DND-41 (cell line): ENCODE measurements at regions not wholly inside any gene's neighbourhood (a gene's known extent, or its start where the extent isn't known, plus 50 kb on each side); places are given as distances from the start of the nearest gene placed in this dataset.

Source experiments
- ATAC-seq: fragments of 200-7000 bp; cut with Tn5 transposase; 3 replicates; pipeline ENCODE4 v1.9.1; 2021; ENCODE audit warnings: low read depth; ENCODE audit not compliant: insufficient read depth
- DNase-seq: peaks from one replicate; pipeline ENCODE4 v3.0.0-alpha.2; 2020
- H2AFZ ChIP-seq: 2 replicates; pipeline ENCODE4 v1.6.0; 2012; ENCODE audit warnings: low read depth, low read length
- H3K27ac ChIP-seq: 2 replicates; pipeline ENCODE4 v1.5.1; 2012; ENCODE audit warnings: low read length, inconsistent platforms
- H3K27me3 ChIP-seq: fragments of 200-600 bp; sonication (generic); 2 replicates; pipeline ENCODE4 v1.6.0; 2012; ENCODE audit warnings: low read length, mild to moderate bottlenecking, inconsistent platforms; ENCODE audit not compliant: insufficient read depth, poor library complexity
- H3K36me3 ChIP-seq: 2 replicates; pipeline ENCODE4 v1.5.1; 2012; ENCODE audit warnings: low read length, inconsistent platforms; ENCODE audit not compliant: insufficient read depth
- H3K4me1 ChIP-seq: 2 replicates; pipeline ENCODE4 v1.5.1; 2012; ENCODE audit warnings: mild to moderate bottlenecking, low read length; ENCODE audit not compliant: insufficient read depth
- H3K4me2 ChIP-seq: 2 replicates; pipeline ENCODE4 v1.6.0; 2012; ENCODE audit warnings: mild to moderate bottlenecking, moderate library complexity, low read length, inconsistent platforms; ENCODE audit not compliant: insufficient read depth
- H3K4me3 ChIP-seq, 2 experiments: fragments of 200-600 bp in 1 of 2; shearing (Covaris generic) in 1 of 2; 2 replicates each; pipeline ENCODE4 v1.5.1; 2012 to 2016; ENCODE audit warnings: inconsistent platforms in 2 of 2, low read length in 2 of 2, mild to moderate bottlenecking in 2 of 2, low read depth in 1 of 2, moderate library complexity in 1 of 2
- H3K79me2 ChIP-seq: 2 replicates; pipeline ENCODE4 v1.6.0; 2012; ENCODE audit warnings: low read length, inconsistent platforms; ENCODE audit not compliant: insufficient read depth
- H3K9ac ChIP-seq: 2 replicates; pipeline ENCODE4 v1.6.0; 2012; ENCODE audit warnings: low read depth, mild to moderate bottlenecking, inconsistent platforms, low read length, moderate library complexity
- H3K9me3 ChIP-seq: 2 replicates; pipeline ENCODE4 v1.5.1; 2012; ENCODE audit warnings: low read length, moderate library complexity, mild to moderate bottlenecking, inconsistent platforms; ENCODE audit not compliant: insufficient read depth, severe bottlenecking
- H4K20me1 ChIP-seq: 2 replicates; pipeline ENCODE4 v1.6.0; 2012; ENCODE audit warnings: low read length; ENCODE audit not compliant: insufficient read depth
- CTCF ChIP-seq: IDR thresholded peaks from 2 replicates; pipeline ENCODE4 v1.5.1; 2012; ENCODE audit warnings: borderline replicate concordance, low read length, moderate library complexity, mild to moderate bottlenecking; ENCODE audit not compliant: poor library complexity, severe bottlenecking; ENCODE audit errors: extremely low read depth
- EZH2 ChIP-seq: IDR thresholded peaks from 3 replicates; pipeline ENCODE4 v1.6.1; 2012; ENCODE audit warnings: borderline replicate concordance, low read depth, mild to moderate bottlenecking, moderate library complexity, low read length, inconsistent platforms; ENCODE audit not compliant: severe bottlenecking

- Histone ChIP-seq H3K4me1 (no peaks in the 10 kb centered on the region), H4K20me1 (no peaks in the 10 kb centered on the region), H3K79me2 (no peaks in the 10 kb centered on the region), H2AFZ (no peak overlapping the region), H3K27me3 (no peaks in the 10 kb centered on the region), H3K9ac (no peak overlapping the region), H3K4me3 (no peak overlapping the region), H3K36me3 (no peaks in the 10 kb centered on the region), H3K4me2 (no peak overlapping the region), H3K9me3 (no peaks in the 10 kb centered on the region), H3K27ac (no peak overlapping the region)
- no peak for ATAC-seq
- no peak for DNase-seq
- no peak for TF ChIP-seq EZH2
- TF ChIP-seq CTCF, result no peak
These were observed 156.4 kb downstream of the FGF18 start for GRCh38 chr5:171575808-171576207.

GRCh38 chr5:171577042-171577758, 157.8 kb downstream of the FGF18 start:
- no peak overlapping the region for H3K27ac ChIP-seq
- H3K9ac ChIP-seq, result no peak overlapping the region
- H3K79me2 ChIP-seq, result no peaks in the 10 kb centered on the region
- H4K20me1 ChIP-seq, result no peaks in the 10 kb centered on the region
- no peaks in the 10 kb centered on the region for H3K9me3 ChIP-seq
- H2AFZ ChIP-seq, result no peak overlapping the region
- no peaks in the 10 kb centered on the region for H3K4me1 ChIP-seq
- H3K36me3 ChIP-seq, result no peaks in the 10 kb centered on the region
- H3K27me3 ChIP-seq, result peaks cover 5% of the 10 kb centered on the region
- TF ChIP-seq CTCF (no peak), EZH2 (no peak)
- DNase-seq (no peak), ATAC-seq (no peak)
- H3K4me2 ChIP-seq, result no peak overlapping the region
- no peak overlapping the region for H3K4me3 ChIP-seq

GRCh38 chr5:171578049-171578828, 158.8 kb downstream of the FGF18 start:
- no peaks in the 10 kb centered on the region for H3K36me3 ChIP-seq
- peaks cover 5% of the 10 kb centered on the region for H3K27me3 ChIP-seq

More at GRCh38 chr5:171578049-171578828, 158.8 kb downstream of the FGF18 start:
- Histone ChIP-seq H3K27ac (no peak overlapping the region), H3K9ac (no peak overlapping the region), H3K4me1 (no peaks in the 10 kb centered on the region), H4K20me1 (no peaks in the 10 kb centered on the region), H3K4me2 (no peak overlapping the region), H3K9me3 (no peaks in the 10 kb centered on the region), H2AFZ (no peak overlapping the region), H3K79me2 (no peaks in the 10 kb centered on the region), H3K4me3 (no peak overlapping the region)
- ATAC-seq, result no peak
- no peak for DNase-seq
- TF ChIP-seq EZH2, result no peak
- no peak for TF ChIP-seq CTCF
